ENCODE measurements at regions not wholly inside any gene's neighbourhood (a gene's known extent, or its start where the extent isn't known, plus 50 kb on each side); places are given as distances from the start of the nearest gene placed in this dataset.

GRCh38 chr7:125358551-125359167 is 429.0 kb upstream of the POT1 start:
- no peak overlapping the region for H3K4me3 ChIP-seq (ENCODE audit: insufficient read depth, low read length, poor library complexity, severe bottlenecking)
- no peak for TF ChIP-seq EZH2phosphoT487 (conservative IDR thresholded peaks at IDR 0.05; ENCODE audit: low read length)
- no peak for TF ChIP-seq CTCF (IDR thresholded peaks at IDR 0.05; ENCODE audit: insufficient read depth, low read length, poor library complexity, severe bottlenecking)
- no peak overlapping the region for H3K9ac ChIP-seq (ENCODE audit: low read length)
- H3K79me2 ChIP-seq (ENCODE audit: insufficient read depth, low read length): no peaks in the 10 kb centered on the region
- H3K36me3 ChIP-seq (ENCODE audit: low read length): no peaks in the 10 kb centered on the region
- H4K20me1 ChIP-seq (ENCODE audit: low read depth, low read length): no peaks in the 10 kb centered on the region
- H3K9me2 ChIP-seq (replicated peaks; ENCODE audit: insufficient read depth, low read length): no peaks in the 10 kb centered on the region
- no peak overlapping the region for H3K4me2 ChIP-seq (ENCODE audit: low read depth, low read length, poor library complexity, severe bottlenecking)
- no peaks in the 10 kb centered on the region for H3K9me3 ChIP-seq (ENCODE audit: insufficient read depth, low read length)
- no peaks in the 10 kb centered on the region for H3K27me3 ChIP-seq (ENCODE audit: low read length)
- H3F3A ChIP-seq (ENCODE audit: insufficient read depth): no peaks in the 10 kb centered on the region
- H2AFZ ChIP-seq (ENCODE audit: low read depth, low read length, severe bottlenecking): no peak overlapping the region
- no peak overlapping the region for H3K27ac ChIP-seq (ENCODE audit: low read depth, low read length)

GRCh38 chr7:125357676-125358455 is 428.2 kb upstream of the POT1 start:
- Histone ChIP-seq H4K20me1 (ENCODE audit: low read depth, low read length) (no peaks in the 10 kb centered on the region), H3K27me3 (ENCODE audit: low read length) (no peaks in the 10 kb centered on the region), H3K9me2 (replicated peaks; ENCODE audit: insufficient read depth, low read length) (no peaks in the 10 kb centered on the region), H3K9me3 (ENCODE audit: insufficient read depth, low read length) (no peaks in the 10 kb centered on the region), H2AFZ (ENCODE audit: low read depth, low read length, severe bottlenecking) (no peak overlapping the region), H3F3A (ENCODE audit: insufficient read depth) (no peaks in the 10 kb centered on the region), H3K4me3 (ENCODE audit: insufficient read depth, low read length, poor library complexity, severe bottlenecking) (no peak overlapping the region), H3K79me2 (ENCODE audit: insufficient read depth, low read length) (no peaks in the 10 kb centered on the region), H3K27ac (ENCODE audit: low read depth, low read length) (no peak overlapping the region), H3K4me2 (ENCODE audit: low read depth, low read length, poor library complexity, severe bottlenecking) (no peak overlapping the region), H3K9ac (ENCODE audit: low read length) (no peak overlapping the region), H3K36me3 (ENCODE audit: low read length) (no peaks in the 10 kb centered on the region)
- no peak for TF ChIP-seq EZH2phosphoT487 (conservative IDR thresholded peaks at IDR 0.05; ENCODE audit: low read length)
- no peak for TF ChIP-seq CTCF (IDR thresholded peaks at IDR 0.05; ENCODE audit: insufficient read depth, low read length, poor library complexity, severe bottlenecking)

- H3K27me3 ChIP-seq (ENCODE audit: low read length): no peaks in the 10 kb centered on the region
- peak overlapping the region; percentile 10 for H3K4me2 ChIP-seq (ENCODE audit: low read depth, low read length, poor library complexity, severe bottlenecking)
- H4K20me1 ChIP-seq (ENCODE audit: low read depth, low read length): no peaks in the 10 kb centered on the region
- no peaks in the 10 kb centered on the region for H3K9me2 ChIP-seq (replicated peaks; ENCODE audit: insufficient read depth, low read length)
- H3F3A ChIP-seq (ENCODE audit: insufficient read depth): no peaks in the 10 kb centered on the region
- peak overlapping the region; percentile 48 for H2AFZ ChIP-seq (ENCODE audit: low read depth, low read length, severe bottlenecking)
- no peak overlapping the region for H3K9ac ChIP-seq (ENCODE audit: low read length)
- no peak overlapping the region for H3K27ac ChIP-seq (ENCODE audit: low read depth, low read length)
- no peaks in the 10 kb centered on the region for H3K36me3 ChIP-seq (ENCODE audit: low read length)
- TF ChIP-seq CTCF (IDR thresholded peaks at IDR 0.05; ENCODE audit: insufficient read depth, low read length, poor library complexity, severe bottlenecking): no peak
- no peak for TF ChIP-seq EZH2phosphoT487 (conservative IDR thresholded peaks at IDR 0.05; ENCODE audit: low read length)
- no peaks in the 10 kb centered on the region for H3K9me3 ChIP-seq (ENCODE audit: insufficient read depth, low read length)
- H3K79me2 ChIP-seq (ENCODE audit: insufficient read depth, low read length): no peaks in the 10 kb centered on the region
- no peak overlapping the region for H3K4me3 ChIP-seq (ENCODE audit: insufficient read depth, low read length, poor library complexity, severe bottlenecking)
Measured at GRCh38 chr7:125355899-125356298, 426.3 kb upstream of the POT1 start.
